Nephron progenitor cell (in vitro differentiated cells): ENCODE measurements at regions not wholly inside any gene's neighbourhood (a gene's known extent, or its start where the extent isn't known, plus 50 kb on each side); places are given as distances from the start of the nearest gene placed in this dataset.

Experiments
- DNase-seq: peaks from one replicate; pipeline ENCODE4 v3.0.0; 2021
- H3K27ac Mint-ChIP-seq: 2 replicates; pipeline ENCODE4 v1.8.0; 2021; ENCODE audit warnings: mild to moderate bottlenecking, moderate library complexity, mixed read lengths
- H3K27me3 Mint-ChIP-seq: 2 replicates; pipeline ENCODE4 v1.8.0; 2021; ENCODE audit warnings: mild to moderate bottlenecking, low read depth, mixed read lengths; ENCODE audit not compliant: poor library complexity
- H3K36me3 Mint-ChIP-seq: 2 replicates; pipeline ENCODE4 v1.8.0; 2021; ENCODE audit warnings: low read depth, mixed read lengths
- H3K4me1 Mint-ChIP-seq: 2 replicates; pipeline ENCODE4 v1.8.0; 2021; ENCODE audit warnings: mixed read lengths
- H3K4me3 Mint-ChIP-seq: 2 replicates; pipeline ENCODE4 v1.8.0; 2021; ENCODE audit warnings: mild to moderate bottlenecking, moderate library complexity, mixed read lengths
- H3K9me3 Mint-ChIP-seq: 2 replicates; pipeline ENCODE4 v1.8.0; 2021; ENCODE audit warnings: mild to moderate bottlenecking, moderate library complexity, mixed read lengths
- CTCF ChIP-seq: fragments of 200-600 bp; sonication (generic); IDR thresholded peaks from 2 replicates; pipeline ENCODE4 v1.5.0; 2021; ENCODE audit warnings: antibody characterized with exemption

- peaks cover 24% of the 10 kb centered on the region for H3K9me3 Mint-ChIP-seq
- no peak overlapping the region for H3K27ac Mint-ChIP-seq
- peaks cover 7% of the 10 kb centered on the region for H3K27me3 Mint-ChIP-seq
- TF ChIP-seq CTCF: no peak
- H3K4me3 Mint-ChIP-seq: no peak overlapping the region
- no peaks in the 10 kb centered on the region for H3K36me3 Mint-ChIP-seq
- DNase-seq: no peak
- H3K4me1 Mint-ChIP-seq: no peaks in the 10 kb centered on the region
These were observed 392.7 kb downstream of the AGTPBP1 start for GRCh38 chr9:85349046-85349445.

- H3K36me3 Mint-ChIP-seq: no peaks in the 10 kb centered on the region
- TF ChIP-seq CTCF: no peak
- H3K4me1 Mint-ChIP-seq: no peaks in the 10 kb centered on the region
- H3K4me3 Mint-ChIP-seq: no peak overlapping the region
- H3K9me3 Mint-ChIP-seq: peaks cover 15% of the 10 kb centered on the region
- peaks cover 14% of the 10 kb centered on the region for H3K27me3 Mint-ChIP-seq
- H3K27ac Mint-ChIP-seq: no peak overlapping the region
- DNase-seq: no peak
These were observed 394.2 kb downstream of the AGTPBP1 start for GRCh38 chr9:85347541-85347940.

- no peak overlapping the region for H3K4me3 Mint-ChIP-seq
- H3K4me1 Mint-ChIP-seq: peaks cover 14% of the 10 kb centered on the region
- no peaks in the 10 kb centered on the region for H3K36me3 Mint-ChIP-seq
- H3K27me3 Mint-ChIP-seq: peaks cover 18% of the 10 kb centered on the region
- no peak for TF ChIP-seq CTCF
- DNase-seq: no peak
- peaks cover 5% of the 10 kb centered on the region for H3K9me3 Mint-ChIP-seq
- H3K27ac Mint-ChIP-seq: no peak overlapping the region
These were observed 396.9 kb downstream of the AGTPBP1 start for GRCh38 chr9:85344901-85345300.

GRCh38 chr9:85339338-85339737 is 402.4 kb downstream of the AGTPBP1 start:
- no peak overlapping the region for H3K4me3 Mint-ChIP-seq
- H3K4me1 Mint-ChIP-seq: peaks cover 18% of the 10 kb centered on the region
- no peak for DNase-seq
- peaks cover 15% of the 10 kb centered on the region for H3K9me3 Mint-ChIP-seq
- H3K27me3 Mint-ChIP-seq: peaks cover 11% of the 10 kb centered on the region
- no peaks in the 10 kb centered on the region for H3K36me3 Mint-ChIP-seq
- no peak for TF ChIP-seq CTCF
- no peak overlapping the region for H3K27ac Mint-ChIP-seq

GRCh38 chr9:85334228-85334627 is 407.5 kb downstream of the AGTPBP1 start:
- peaks cover 8% of the 10 kb centered on the region for H3K4me1 Mint-ChIP-seq
- H3K27me3 Mint-ChIP-seq: no peaks in the 10 kb centered on the region
- DNase-seq: no peak
- peaks cover 10% of the 10 kb centered on the region for H3K9me3 Mint-ChIP-seq
- TF ChIP-seq CTCF: no peak
- no peak overlapping the region for H3K27ac Mint-ChIP-seq
- H3K36me3 Mint-ChIP-seq: no peaks in the 10 kb centered on the region
- no peak overlapping the region for H3K4me3 Mint-ChIP-seq

- Mint-ChIP-seq H3K4me1 (peaks cover 8% of the 10 kb centered on the region), H3K27me3 (peaks cover 3% of the 10 kb centered on the region), H3K27ac (no peak overlapping the region), H3K4me3 (no peak overlapping the region), H3K36me3 (no peaks in the 10 kb centered on the region), H3K9me3 (peaks cover 6% of the 10 kb centered on the region)
- no peak for DNase-seq
- TF ChIP-seq CTCF: no peak
These were observed 409.3 kb downstream of the AGTPBP1 start for GRCh38 chr9:85332487-85332886.
